ENCODE measurements at regions not wholly inside any gene's neighbourhood (a gene's known extent, or its start where the extent isn't known, plus 50 kb on each side); places are given as distances from the start of the nearest gene placed in this dataset.

GRCh38 chr1:115215703-115216521 is 122.1 kb downstream of the NGF start:
- H3K27ac Mint-ChIP-seq = no peak overlapping the region
- H3K27me3 Mint-ChIP-seq = peaks cover 12% of the 10 kb centered on the region
- no peaks in the 10 kb centered on the region for H3K4me1 Mint-ChIP-seq (ENCODE audit: low read depth)
- no peaks in the 10 kb centered on the region for H3K36me3 Mint-ChIP-seq (ENCODE audit: low read depth)
- no peaks in the 10 kb centered on the region for H3K9me3 Mint-ChIP-seq
- H3K4me3 Mint-ChIP-seq = no peak overlapping the region

- Mint-ChIP-seq H3K9me3 (no peaks in the 10 kb centered on the region), H3K36me3 (ENCODE audit: low read depth) (no peaks in the 10 kb centered on the region), H3K4me1 (ENCODE audit: low read depth) (no peaks in the 10 kb centered on the region), H3K27me3 (peaks cover 12% of the 10 kb centered on the region), H3K27ac (no peak overlapping the region), H3K4me3 (no peak overlapping the region)
Measured at GRCh38 chr1:115215110-115215509, 122.9 kb downstream of the NGF start.

DNA sequence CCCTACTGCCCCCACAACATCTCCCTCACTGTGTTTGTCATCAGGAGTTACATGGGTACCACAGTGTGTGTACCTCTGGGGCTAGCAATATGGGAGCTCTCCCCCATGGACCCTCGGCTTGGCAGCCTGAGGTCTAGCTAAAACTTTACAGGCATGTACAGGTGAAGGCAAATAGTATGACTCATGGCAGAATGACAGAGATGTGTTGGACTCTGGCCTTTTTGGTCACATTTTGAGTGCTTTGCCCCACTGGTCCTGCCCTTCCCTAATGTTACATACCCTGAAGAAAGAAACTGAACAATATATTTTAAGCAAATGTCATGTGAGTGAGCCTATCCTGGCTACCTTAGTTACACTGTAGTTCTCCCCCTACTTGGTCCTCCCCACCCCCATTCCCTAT is 124.0 kb downstream of the NGF start:
- no peak overlapping the region for H3K4me3 Mint-ChIP-seq
- H3K36me3 Mint-ChIP-seq (ENCODE audit: low read depth) = no peaks in the 10 kb centered on the region
- no peaks in the 10 kb centered on the region for H3K9me3 Mint-ChIP-seq
- H3K27ac Mint-ChIP-seq = no peak overlapping the region
- no peaks in the 10 kb centered on the region for H3K4me1 Mint-ChIP-seq (ENCODE audit: low read depth)
- peaks cover 18% of the 10 kb centered on the region for H3K27me3 Mint-ChIP-seq

DNA sequence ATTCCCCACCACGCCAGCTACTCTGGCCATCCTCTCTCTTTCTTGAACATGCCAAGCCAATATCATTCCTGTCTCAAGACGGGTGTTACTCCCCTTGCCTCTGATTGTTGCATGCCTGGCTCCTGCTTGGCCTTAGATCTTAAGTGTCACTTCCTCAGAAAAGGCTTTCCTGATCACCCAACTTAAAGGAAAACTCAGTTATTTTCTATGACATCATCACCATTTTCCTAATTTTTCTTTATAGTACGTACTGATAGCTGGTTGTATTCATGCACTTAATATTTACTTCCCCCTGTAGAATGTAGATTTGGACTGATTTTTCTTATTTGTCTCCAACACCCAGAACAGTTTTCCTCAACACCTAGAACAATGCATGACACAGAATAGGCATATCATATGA is 123.8 kb upstream of the TSPAN2 start:
- Mint-ChIP-seq H3K4me3 (no peak overlapping the region), H3K27ac (no peak overlapping the region), H3K27me3 (peaks cover 15% of the 10 kb centered on the region), H3K9me3 (no peaks in the 10 kb centered on the region), H3K4me1 (ENCODE audit: low read depth) (no peaks in the 10 kb centered on the region), H3K36me3 (ENCODE audit: low read depth) (no peaks in the 10 kb centered on the region)

- Mint-ChIP-seq H3K4me1 (ENCODE audit: low read depth) (no peaks in the 10 kb centered on the region), H3K27me3 (peaks cover 9% of the 10 kb centered on the region), H3K9me3 (no peaks in the 10 kb centered on the region), H3K36me3 (ENCODE audit: low read depth) (no peaks in the 10 kb centered on the region), H3K27ac (no peak overlapping the region), H3K4me3 (no peak overlapping the region)
Measured at GRCh38 chr1:115211071-115211745, 121.9 kb upstream of the TSPAN2 start.

DNA sequence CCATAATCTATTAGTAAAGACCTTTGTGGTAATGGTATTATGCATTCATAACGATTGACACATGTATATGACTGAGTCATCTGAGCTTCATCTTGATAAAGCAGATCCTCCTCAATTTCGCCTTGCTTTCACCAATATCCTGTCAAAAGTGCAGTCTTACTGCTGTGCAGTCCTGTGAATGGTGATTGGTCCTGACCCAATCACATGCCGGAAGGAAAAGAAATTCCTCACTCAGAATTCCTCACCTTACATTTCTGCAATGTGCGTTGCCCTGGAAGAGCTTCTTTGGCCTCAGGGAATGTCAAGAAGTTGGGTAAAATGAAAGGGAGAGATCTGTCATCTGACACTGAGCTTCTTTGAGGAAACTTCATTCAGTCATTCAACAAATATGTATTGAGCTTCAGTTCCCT is 121.0 kb upstream of the TSPAN2 start:
- Mint-ChIP-seq H3K9me3 (no peaks in the 10 kb centered on the region), H3K27ac (no peak overlapping the region), H3K27me3 (peaks cover 9% of the 10 kb centered on the region), H3K4me3 (no peak overlapping the region), H3K36me3 (ENCODE audit: low read depth) (no peaks in the 10 kb centered on the region), H3K4me1 (ENCODE audit: low read depth) (no peaks in the 10 kb centered on the region)

DNA sequence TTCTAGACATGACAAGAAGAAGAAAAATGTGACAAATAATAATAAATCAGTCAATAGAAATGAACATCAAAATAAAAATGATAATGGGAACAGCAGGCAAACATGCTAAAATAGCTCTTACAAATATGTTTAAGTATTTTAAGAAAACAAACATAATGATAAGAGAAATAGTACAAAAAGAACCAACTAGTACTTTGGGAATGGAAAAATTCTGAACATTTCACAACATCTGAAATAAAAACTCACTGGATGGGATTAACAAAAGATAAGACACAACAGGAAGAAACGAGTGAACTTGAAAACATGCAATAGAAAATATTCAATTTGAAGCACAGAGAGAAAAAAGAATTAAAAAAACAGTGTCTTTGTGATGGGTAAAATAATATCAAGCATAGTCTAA is 115.2 kb upstream of the TSPAN2 start:
- no peaks in the 10 kb centered on the region for H3K36me3 Mint-ChIP-seq (ENCODE audit: low read depth)
- H3K9me3 Mint-ChIP-seq = peaks cover 11% of the 10 kb centered on the region
- H3K4me3 Mint-ChIP-seq = no peak overlapping the region
- H3K4me1 Mint-ChIP-seq (ENCODE audit: low read depth) = no peaks in the 10 kb centered on the region
- H3K27ac Mint-ChIP-seq = no peak overlapping the region
- peaks cover 17% of the 10 kb centered on the region for H3K27me3 Mint-ChIP-seq

- Mint-ChIP-seq H3K4me3 (no peak overlapping the region), H3K27me3 (peaks cover 20% of the 10 kb centered on the region), H3K36me3 (ENCODE audit: low read depth) (no peaks in the 10 kb centered on the region), H3K27ac (no peak overlapping the region), H3K4me1 (ENCODE audit: low read depth) (no peaks in the 10 kb centered on the region), H3K9me3 (peaks cover 11% of the 10 kb centered on the region)
Measured at GRCh38 chr1:115203287-115203686, 114.0 kb upstream of the TSPAN2 start.

- Mint-ChIP-seq H3K9me3 (peaks cover 11% of the 10 kb centered on the region), H3K27ac (no peak overlapping the region), H3K27me3 (peaks cover 30% of the 10 kb centered on the region), H3K4me1 (ENCODE audit: low read depth) (no peaks in the 10 kb centered on the region), H3K4me3 (no peak overlapping the region), H3K36me3 (ENCODE audit: low read depth) (no peaks in the 10 kb centered on the region)
Measured at GRCh38 chr1:115201598-115201997, 112.3 kb upstream of the TSPAN2 start.

GRCh38 chr1:115199416-115200132 is 110.3 kb upstream of the TSPAN2 start:
- Mint-ChIP-seq H3K36me3 (ENCODE audit: low read depth) (no peaks in the 10 kb centered on the region), H3K4me1 (ENCODE audit: low read depth) (no peaks in the 10 kb centered on the region), H3K27me3 (peaks cover 30% of the 10 kb centered on the region), H3K4me3 (no peak overlapping the region), H3K9me3 (peaks cover 11% of the 10 kb centered on the region), H3K27ac (no peak overlapping the region)

DNA sequence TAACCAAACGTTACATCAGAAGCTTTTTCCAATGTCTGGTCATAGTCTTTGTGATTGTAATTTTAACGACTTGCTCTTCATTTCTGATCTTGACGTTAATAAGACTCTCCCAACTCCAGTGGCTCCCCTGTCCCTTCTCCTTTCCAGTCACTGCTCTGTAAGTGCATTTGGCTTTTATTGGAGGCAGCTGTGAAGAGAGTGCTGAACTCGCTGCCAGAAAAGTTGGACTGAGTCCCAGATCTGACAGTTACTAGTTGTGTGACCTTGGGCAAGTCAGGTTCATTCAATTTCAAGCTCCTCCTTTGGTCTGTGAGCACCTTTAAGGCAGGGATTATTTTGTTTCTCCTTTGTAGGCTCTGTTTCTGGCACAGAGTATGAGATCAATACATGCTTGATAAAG is 109.6 kb upstream of the TSPAN2 start:
- H3K9me3 Mint-ChIP-seq = peaks cover 9% of the 10 kb centered on the region
- no peaks in the 10 kb centered on the region for H3K4me1 Mint-ChIP-seq (ENCODE audit: low read depth)
- no peak overlapping the region for H3K27ac Mint-ChIP-seq
- H3K36me3 Mint-ChIP-seq (ENCODE audit: low read depth) = no peaks in the 10 kb centered on the region
- peaks cover 35% of the 10 kb centered on the region for H3K27me3 Mint-ChIP-seq
- H3K4me3 Mint-ChIP-seq = no peak overlapping the region

- H3K4me3 Mint-ChIP-seq = no peak overlapping the region
- H3K27ac Mint-ChIP-seq = no peak overlapping the region
- no peaks in the 10 kb centered on the region for H3K4me1 Mint-ChIP-seq (ENCODE audit: low read depth)
- H3K9me3 Mint-ChIP-seq = no peaks in the 10 kb centered on the region
- peaks cover 35% of the 10 kb centered on the region for H3K27me3 Mint-ChIP-seq
- no peaks in the 10 kb centered on the region for H3K36me3 Mint-ChIP-seq (ENCODE audit: low read depth)
Measured at GRCh38 chr1:115196296-115196695, 107.0 kb upstream of the TSPAN2 start.

GRCh38 chr1:115194506-115194905 is 105.2 kb upstream of the TSPAN2 start:
- peaks cover 43% of the 10 kb centered on the region for H3K27me3 Mint-ChIP-seq
- H3K4me3 Mint-ChIP-seq = no peak overlapping the region
- H3K27ac Mint-ChIP-seq = no peak overlapping the region
- no peaks in the 10 kb centered on the region for H3K9me3 Mint-ChIP-seq
- H3K4me1 Mint-ChIP-seq (ENCODE audit: low read depth) = no peaks in the 10 kb centered on the region
- H3K36me3 Mint-ChIP-seq (ENCODE audit: low read depth) = no peaks in the 10 kb centered on the region

- H3K27me3 Mint-ChIP-seq = peaks cover 42% of the 10 kb centered on the region
- no peaks in the 10 kb centered on the region for H3K4me1 Mint-ChIP-seq (ENCODE audit: low read depth)
- H3K4me3 Mint-ChIP-seq = no peak overlapping the region
- H3K9me3 Mint-ChIP-seq = no peaks in the 10 kb centered on the region
- H3K27ac Mint-ChIP-seq = no peak overlapping the region
- no peaks in the 10 kb centered on the region for H3K36me3 Mint-ChIP-seq (ENCODE audit: low read depth)
Measured at GRCh38 chr1:115193046-115193828, 103.9 kb upstream of the TSPAN2 start.
